ENCODE measurements at regions not wholly inside any gene's neighbourhood (a gene's known extent, or its start where the extent isn't known, plus 50 kb on each side); places are given as distances from the start of the nearest gene placed in this dataset.

DNA sequence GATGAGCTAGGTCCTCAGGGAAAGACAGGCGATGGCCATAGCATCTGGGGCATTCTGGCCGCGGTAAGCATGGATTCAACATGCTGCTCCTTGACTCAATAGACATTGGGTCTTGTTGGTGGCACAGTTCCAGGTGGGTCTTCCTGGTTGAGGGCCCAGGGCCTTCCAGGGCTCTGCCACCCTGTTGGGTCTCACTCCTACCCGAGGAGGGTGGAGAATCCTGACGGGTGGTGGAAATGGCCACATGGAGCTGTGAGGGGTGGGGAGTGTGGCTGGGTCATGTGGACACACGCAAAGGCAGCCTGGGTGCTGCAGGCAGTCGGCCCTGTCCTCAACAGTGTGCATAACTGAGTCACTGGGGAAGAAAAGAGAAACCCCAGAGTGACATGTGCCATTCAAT is 148.1 kb downstream of the KIF26A start:
- TF ChIP-seq, protein P1, sequence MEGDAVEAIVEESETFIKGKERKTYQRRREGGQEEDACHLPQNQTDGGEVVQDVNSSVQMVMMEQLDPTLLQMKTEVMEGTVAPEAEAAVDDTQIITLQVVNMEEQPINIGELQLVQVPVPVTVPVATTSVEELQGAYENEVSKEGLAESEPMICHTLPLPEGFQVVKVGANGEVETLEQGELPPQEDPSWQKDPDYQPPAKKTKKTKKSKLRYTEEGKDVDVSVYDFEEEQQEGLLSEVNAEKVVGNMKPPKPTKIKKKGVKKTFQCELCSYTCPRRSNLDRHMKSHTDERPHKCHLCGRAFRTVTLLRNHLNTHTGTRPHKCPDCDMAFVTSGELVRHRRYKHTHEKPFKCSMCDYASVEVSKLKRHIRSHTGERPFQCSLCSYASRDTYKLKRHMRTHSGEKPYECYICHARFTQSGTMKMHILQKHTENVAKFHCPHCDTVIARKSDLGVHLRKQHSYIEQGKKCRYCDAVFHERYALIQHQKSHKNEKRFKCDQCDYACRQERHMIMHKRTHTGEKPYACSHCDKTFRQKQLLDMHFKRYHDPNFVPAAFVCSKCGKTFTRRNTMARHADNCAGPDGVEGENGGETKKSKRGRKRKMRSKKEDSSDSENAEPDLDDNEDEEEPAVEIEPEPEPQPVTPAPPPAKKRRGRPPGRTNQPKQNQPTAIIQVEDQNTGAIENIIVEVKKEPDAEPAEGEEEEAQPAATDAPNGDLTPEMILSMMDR (IDR thresholded peaks at IDR 0.05), result no peak
- peak; percentile 18 for DNase-seq
- intact Hi-C loops (cut with DNase I), result no loop called here

DNA sequence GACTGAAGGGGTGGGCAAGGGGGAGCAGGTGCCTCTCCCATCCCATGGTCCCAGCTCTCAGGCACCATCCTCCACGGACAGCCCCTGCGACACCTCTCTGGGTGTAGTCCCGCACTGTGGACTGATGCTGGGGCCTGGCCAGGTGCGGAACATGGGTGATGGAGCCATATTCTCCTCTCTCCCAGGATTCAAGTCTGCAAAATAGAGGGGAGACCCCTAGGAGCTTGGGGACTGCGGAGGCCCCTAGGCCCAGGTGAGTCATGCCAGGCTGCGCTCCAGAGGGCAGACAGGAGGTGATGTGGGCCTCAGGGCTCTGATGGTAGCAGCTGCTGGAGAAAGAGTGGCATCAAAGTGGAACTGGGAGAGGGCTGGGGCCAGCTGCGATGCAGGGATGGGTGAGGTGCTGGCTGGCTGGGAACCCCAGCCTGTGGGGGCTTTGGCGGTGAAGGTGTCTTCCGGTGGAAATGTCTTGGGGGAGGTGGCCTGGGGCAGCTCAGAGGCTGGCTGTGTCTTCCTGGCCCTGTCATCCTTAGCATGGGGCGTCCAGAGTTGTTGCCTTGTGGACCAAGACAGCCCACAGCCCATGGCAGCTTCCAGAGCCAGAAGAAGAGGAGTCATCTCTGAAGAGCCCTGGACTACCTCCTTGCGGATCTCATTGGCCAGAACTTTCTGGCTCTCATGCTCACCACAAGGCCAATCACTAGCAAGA is 149.1 kb downstream of the KIF26A start:
- H3K27ac ChIP-seq, result no peak overlapping the region
- TF ChIP-seq, protein P1 (IDR thresholded peaks at IDR 0.05), result no peak
- H3K27me3 ChIP-seq, result peaks cover 3% of the 10 kb centered on the region
- intact Hi-C loops (cut with DNase I), result no loop called here
- DNase-seq (peak; percentile 52), ATAC-seq (no peak)
- no peaks in the 10 kb centered on the region for H3K9me3 ChIP-seq
- H3K4me3 ChIP-seq, result no peak overlapping the region
- no peaks in the 10 kb centered on the region for H3K4me1 ChIP-seq
- H3K36me3 ChIP-seq, result no peaks in the 10 kb centered on the region

More for the DNA sequence above, 148.1 kb downstream of the KIF26A start:
- Histone ChIP-seq H3K27me3 (no peaks in the 10 kb centered on the region), H3K36me3 (no peaks in the 10 kb centered on the region), H3K27ac (no peak overlapping the region), H3K4me1 (no peaks in the 10 kb centered on the region), H3K9me3 (no peaks in the 10 kb centered on the region), H3K4me3 (no peak overlapping the region)
- no peak for ATAC-seq

DNA sequence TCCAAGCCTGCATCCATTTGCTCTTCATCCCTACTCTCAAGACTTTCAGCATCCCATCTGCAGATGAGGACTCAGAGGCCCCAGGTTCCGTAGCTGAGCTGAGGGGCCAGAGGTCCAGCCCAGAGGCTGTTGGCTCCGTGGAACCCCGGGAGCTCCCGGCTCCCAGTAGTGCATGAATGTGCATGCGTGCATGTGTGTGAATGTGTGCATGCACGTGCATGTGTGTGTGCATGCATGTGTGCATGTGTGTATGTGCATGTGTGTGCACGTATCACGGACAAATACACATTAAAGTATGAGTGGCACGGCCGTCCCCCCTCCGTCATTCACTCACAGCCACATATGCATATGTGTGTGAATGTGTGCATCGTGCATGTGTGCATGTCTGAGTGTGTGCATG is 149.9 kb downstream of the KIF26A start:
- intact Hi-C loops (cut with DNase I), result no loop called here
- TF ChIP-seq, protein P1 (IDR thresholded peaks at IDR 0.05), result no peak
- H3K36me3 ChIP-seq, result no peaks in the 10 kb centered on the region
- no peak overlapping the region for H3K27ac ChIP-seq
- ATAC-seq (no peak), DNase-seq (peak; percentile 20)
- H3K27me3 ChIP-seq, result peaks cover 11% of the 10 kb centered on the region
- no peaks in the 10 kb centered on the region for H3K4me1 ChIP-seq
- no peak overlapping the region for H3K4me3 ChIP-seq
- H3K9me3 ChIP-seq, result no peaks in the 10 kb centered on the region

DNA sequence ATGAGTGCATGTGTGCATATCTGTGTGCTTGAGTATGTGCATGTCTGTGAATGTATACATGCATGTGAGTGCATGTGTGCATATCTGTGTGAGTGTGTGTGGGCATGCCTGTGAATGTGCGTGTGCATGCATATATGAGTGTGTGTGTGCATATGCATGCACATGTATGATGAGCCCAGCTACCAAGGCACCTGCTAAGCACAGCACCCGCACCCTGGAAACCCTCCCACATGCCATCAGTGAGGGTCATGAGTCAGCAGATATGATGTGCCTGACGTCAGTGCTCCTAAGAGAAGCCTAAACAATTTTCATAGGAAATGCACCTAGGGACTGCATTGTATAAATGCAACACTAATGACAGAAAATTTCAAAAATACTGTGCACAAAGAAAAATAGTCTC is 151.1 kb downstream of the KIF26A start:
- no peaks in the 10 kb centered on the region for H3K36me3 ChIP-seq
- H3K4me3 ChIP-seq, result no peak overlapping the region
- no peaks in the 10 kb centered on the region for H3K9me3 ChIP-seq
- no peak overlapping the region for H3K27ac ChIP-seq
- ATAC-seq, result no peak
- peaks cover 22% of the 10 kb centered on the region for H3K27me3 ChIP-seq
- TF ChIP-seq, protein P1 (IDR thresholded peaks at IDR 0.05), result no peak
- DNase-seq, result no peak
- intact Hi-C loops (cut with DNase I), result no loop called here
- no peaks in the 10 kb centered on the region for H3K4me1 ChIP-seq

DNA sequence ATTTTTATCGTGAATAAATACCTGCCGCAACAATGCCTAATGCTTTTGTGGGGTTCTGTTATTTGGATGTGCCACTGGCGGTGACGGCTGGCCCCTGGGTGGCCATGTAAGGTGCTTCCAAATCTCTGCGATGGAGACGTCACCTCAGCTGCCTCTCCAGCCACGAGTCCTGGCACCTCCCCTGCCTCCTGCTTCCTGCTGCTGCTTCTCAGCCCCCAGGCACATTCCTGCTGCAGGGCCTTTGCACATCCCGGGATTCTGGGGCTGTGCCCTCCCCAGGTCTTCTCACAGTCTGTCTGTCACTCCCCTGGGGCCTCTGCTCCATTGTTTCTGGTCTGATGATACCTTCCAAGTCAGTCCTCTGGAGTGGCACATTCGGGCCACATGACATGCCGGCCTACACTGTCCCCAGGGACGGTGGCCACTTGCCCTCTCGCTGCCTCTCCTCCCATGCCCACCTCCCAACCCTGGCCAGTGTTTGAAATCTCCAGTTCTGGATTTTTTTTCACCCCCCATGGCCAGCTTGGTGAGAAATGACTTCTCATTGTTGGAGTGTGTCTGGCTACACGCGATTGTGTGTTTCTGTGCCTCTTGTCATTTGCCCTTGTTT is 151.8 kb downstream of the KIF26A start:
- H3K4me1 ChIP-seq, result no peaks in the 10 kb centered on the region
- peak; percentile 28 for DNase-seq
- no peak overlapping the region for H3K27ac ChIP-seq
- no peak for ATAC-seq
- intact Hi-C loops (cut with DNase I), result no loop called here
- no peaks in the 10 kb centered on the region for H3K9me3 ChIP-seq
- H3K4me3 ChIP-seq, result no peak overlapping the region
- TF ChIP-seq, protein P1 (IDR thresholded peaks at IDR 0.05), result no peak
- peaks cover 22% of the 10 kb centered on the region for H3K27me3 ChIP-seq
- no peaks in the 10 kb centered on the region for H3K36me3 ChIP-seq
